ENCODE measurements at regions not wholly inside any gene's neighbourhood (a gene's known extent, or its start where the extent isn't known, plus 50 kb on each side); places are given as distances from the start of the nearest gene placed in this dataset.

DNA sequence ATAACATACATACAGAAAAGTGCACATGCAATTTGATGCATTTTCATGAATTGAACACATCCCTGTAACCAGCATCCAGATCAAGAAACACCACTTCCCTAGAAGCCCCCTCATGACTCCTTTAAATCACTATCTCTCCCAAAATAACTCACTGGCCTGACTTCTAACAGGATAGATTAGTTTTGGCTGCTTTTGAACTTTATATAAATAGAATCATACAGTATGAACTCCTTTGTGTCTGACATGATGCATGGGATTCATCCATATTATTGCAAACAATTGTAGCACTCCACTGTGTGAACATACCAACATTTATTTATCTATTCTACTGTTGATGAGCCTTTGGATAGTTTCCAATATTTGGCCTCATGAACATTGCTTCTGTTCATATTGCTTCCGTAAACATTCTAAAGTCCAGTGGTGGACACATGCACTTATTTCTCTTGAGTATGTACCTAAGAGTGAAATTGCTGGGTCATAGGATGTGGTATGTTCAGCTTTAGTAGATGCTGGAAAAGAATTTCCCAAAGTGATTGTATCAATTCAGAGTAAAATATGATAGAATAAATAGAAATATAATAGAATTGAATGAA, 148.7 kb upstream of the GDNF start:
- no peaks in the 10 kb centered on the region for H3K36me3 Mint-ChIP-seq (ENCODE audit: low read depth)
- ATAC-seq: no peak
- Histone ChIP-seq H3F3A (replicated peaks; ENCODE audit: low read depth) (no peaks in the 10 kb centered on the region), H3K27ac (ENCODE audit: low read depth) (no peak overlapping the region), H3K9me2 (ENCODE audit: insufficient read depth) (peaks cover 4% of the 10 kb centered on the region; the same call in 1 of the 2 replicates), H2AFZ (no peak overlapping the region), H3K4me2 (no peak overlapping the region), H3K27me3 (ENCODE audit: insufficient read depth) (no peaks in the 10 kb centered on the region), H3K4me3 (no peak overlapping the region), H3K4me1 (ENCODE audit: insufficient read depth) (peaks cover 6% of the 10 kb centered on the region), H4K20me1 (replicated peaks; ENCODE audit: insufficient read depth) (no peaks in the 10 kb centered on the region), H3K36me3 (ENCODE audit: insufficient read depth) (no peaks in the 10 kb centered on the region), H3K79me2 (replicated peaks; ENCODE audit: insufficient read depth) (no peaks in the 10 kb centered on the region)
- no peaks in the 10 kb centered on the region for H3K9me3 Mint-ChIP-seq
- peaks cover 9% of the 10 kb centered on the region for H3K27me3 Mint-ChIP-seq (ENCODE audit: insufficient read depth, low read depth, poor library complexity)
- H3K27ac Mint-ChIP-seq: no peak overlapping the region
- H3K4me1 Mint-ChIP-seq: peaks cover 10% of the 10 kb centered on the region
- DNase-seq (ENCODE audit: low spot score): no peak
- no peak overlapping the region for H3K4me3 Mint-ChIP-seq
- TF ChIP-seq CREB1 (CRISPR knock-in tag; IDR thresholded peaks at IDR 0.05; ENCODE audit: low read depth): no peak
- no peak for TF ChIP-seq ZNF331 (CRISPR knock-in tag; IDR thresholded peaks at IDR 0.05; ENCODE audit: low read depth)
- no peak for TF ChIP-seq EZH2phosphoT487 (IDR thresholded peaks at IDR 0.05; ENCODE audit: unreplicated experiment)
- TF ChIP-seq ZNF114 (CRISPR knock-in tag; IDR thresholded peaks at IDR 0.05): no peak
- TF ChIP-seq, protein P1, sequence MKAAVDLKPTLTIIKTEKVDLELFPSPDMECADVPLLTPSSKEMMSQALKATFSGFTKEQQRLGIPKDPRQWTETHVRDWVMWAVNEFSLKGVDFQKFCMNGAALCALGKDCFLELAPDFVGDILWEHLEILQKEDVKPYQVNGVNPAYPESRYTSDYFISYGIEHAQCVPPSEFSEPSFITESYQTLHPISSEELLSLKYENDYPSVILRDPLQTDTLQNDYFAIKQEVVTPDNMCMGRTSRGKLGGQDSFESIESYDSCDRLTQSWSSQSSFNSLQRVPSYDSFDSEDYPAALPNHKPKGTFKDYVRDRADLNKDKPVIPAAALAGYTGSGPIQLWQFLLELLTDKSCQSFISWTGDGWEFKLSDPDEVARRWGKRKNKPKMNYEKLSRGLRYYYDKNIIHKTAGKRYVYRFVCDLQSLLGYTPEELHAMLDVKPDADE (IDR thresholded peaks at IDR 0.05): no peak
- no peak for TF ChIP-seq ZNF462 (CRISPR knock-in tag; IDR thresholded peaks at IDR 0.05)
- no peak for TF ChIP-seq JUNB (IDR thresholded peaks at IDR 0.05; ENCODE audit: unreplicated experiment)
- TF ChIP-seq EZH2 (IDR thresholded peaks at IDR 0.05; ENCODE audit: low read depth, unreplicated experiment): no peak
- TF ChIP-seq NANOG (IDR thresholded peaks at IDR 0.05; ENCODE audit: borderline replicate concordance): no peak
- TF ChIP-seq, protein P2, sequence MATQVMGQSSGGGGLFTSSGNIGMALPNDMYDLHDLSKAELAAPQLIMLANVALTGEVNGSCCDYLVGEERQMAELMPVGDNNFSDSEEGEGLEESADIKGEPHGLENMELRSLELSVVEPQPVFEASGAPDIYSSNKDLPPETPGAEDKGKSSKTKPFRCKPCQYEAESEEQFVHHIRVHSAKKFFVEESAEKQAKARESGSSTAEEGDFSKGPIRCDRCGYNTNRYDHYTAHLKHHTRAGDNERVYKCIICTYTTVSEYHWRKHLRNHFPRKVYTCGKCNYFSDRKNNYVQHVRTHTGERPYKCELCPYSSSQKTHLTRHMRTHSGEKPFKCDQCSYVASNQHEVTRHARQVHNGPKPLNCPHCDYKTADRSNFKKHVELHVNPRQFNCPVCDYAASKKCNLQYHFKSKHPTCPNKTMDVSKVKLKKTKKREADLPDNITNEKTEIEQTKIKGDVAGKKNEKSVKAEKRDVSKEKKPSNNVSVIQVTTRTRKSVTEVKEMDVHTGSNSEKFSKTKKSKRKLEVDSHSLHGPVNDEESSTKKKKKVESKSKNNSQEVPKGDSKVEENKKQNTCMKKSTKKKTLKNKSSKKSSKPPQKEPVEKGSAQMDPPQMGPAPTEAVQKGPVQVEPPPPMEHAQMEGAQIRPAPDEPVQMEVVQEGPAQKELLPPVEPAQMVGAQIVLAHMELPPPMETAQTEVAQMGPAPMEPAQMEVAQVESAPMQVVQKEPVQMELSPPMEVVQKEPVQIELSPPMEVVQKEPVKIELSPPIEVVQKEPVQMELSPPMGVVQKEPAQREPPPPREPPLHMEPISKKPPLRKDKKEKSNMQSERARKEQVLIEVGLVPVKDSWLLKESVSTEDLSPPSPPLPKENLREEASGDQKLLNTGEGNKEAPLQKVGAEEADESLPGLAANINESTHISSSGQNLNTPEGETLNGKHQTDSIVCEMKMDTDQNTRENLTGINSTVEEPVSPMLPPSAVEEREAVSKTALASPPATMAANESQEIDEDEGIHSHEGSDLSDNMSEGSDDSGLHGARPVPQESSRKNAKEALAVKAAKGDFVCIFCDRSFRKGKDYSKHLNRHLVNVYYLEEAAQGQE (IDR thresholded peaks at IDR 0.05; ENCODE audit: unreplicated experiment): no peak
- no peak for TF ChIP-seq CTCF (conservative IDR thresholded peaks at IDR 0.05; ENCODE audit: low read depth in 2 of 2)
- TF ChIP-seq POLR2AphosphoS5 (IDR thresholded peaks at IDR 0.05; ENCODE audit: low read depth): no peak
- no peak for TF ChIP-seq STAT1 (IDR thresholded peaks at IDR 0.05; ENCODE audit: unreplicated experiment)
